ENCODE measurements at regions not wholly inside any gene's neighbourhood (a gene's known extent, or its start where the extent isn't known, plus 50 kb on each side); places are given as distances from the start of the nearest gene placed in this dataset.

DNA sequence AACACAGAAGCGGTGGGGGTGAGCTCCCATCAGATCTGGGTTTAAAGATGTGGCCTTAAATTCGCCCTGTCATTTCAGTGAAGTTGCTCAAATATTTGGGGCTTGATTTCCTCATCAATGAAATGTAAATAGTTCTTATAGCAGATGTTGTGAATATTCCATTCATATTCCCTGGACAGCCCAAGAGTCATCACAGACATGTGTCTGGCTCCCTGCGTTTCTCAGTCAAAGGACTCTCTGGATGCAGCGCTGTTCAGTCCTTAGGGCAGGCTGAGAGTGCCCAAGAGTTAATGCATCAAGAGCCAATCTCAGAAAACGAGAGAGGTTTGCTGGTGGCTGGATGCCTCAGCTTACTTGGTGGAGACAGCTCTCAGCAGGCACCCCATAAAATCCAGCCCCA is 475.5 kb upstream of the VSTM2A start:
- Histone ChIP-seq H3K9me1 (ENCODE audit: control insufficient read depth, insufficient read depth, low read length) (no peaks in the 10 kb centered on the region), H3K9ac (ENCODE audit: insufficient read depth in 1 of 2, low read depth in 2 of 2, low read length in 2 of 2) (no peak overlapping the region), H2AFZ (ENCODE audit: low read depth, low read length) (no peak overlapping the region), H3K79me2 (ENCODE audit: control insufficient read depth, insufficient read depth, low read length) (no peaks in the 10 kb centered on the region), H3K9me3 (replicated peaks; ENCODE audit: control insufficient read depth, insufficient read depth, low read depth, low read length) (no peaks in the 10 kb centered on the region), H3K27ac (ENCODE audit: extremely low read depth, low read depth, low read length) (no peak overlapping the region), H3K4me2 (ENCODE audit: insufficient read depth, low read length) (no peak overlapping the region), H4K20me1 (replicated peaks; ENCODE audit: control insufficient read depth, insufficient read depth, low read length) (no peaks in the 10 kb centered on the region), H3K4me3 (no peak overlapping the region), H3K36me3 (ENCODE audit: control insufficient read depth, insufficient read depth, low read length) (no peaks in the 10 kb centered on the region), H3K27me3 (ENCODE audit: control insufficient read depth in 2 of 2, insufficient read depth in 2 of 2, low read length in 2 of 2) (no peaks in the 10 kb centered on the region), H3K4me1 (replicated peaks in 1 of 2; ENCODE audit: control insufficient read depth in 2 of 2, insufficient read depth in 2 of 2, low read length in 2 of 2) (no peaks in the 10 kb centered on the region)
- no peak for FAIRE-seq
- WGBS (ENCODE audit: insufficient coverage, low coverage, missing lambda C conversion rate) = 0% methylated on average over 5 of the region's 5 CpGs
- POLR2A ChIA-PET = no interaction called here
- no peak for ATAC-seq
- TF ChIP-seq NR2F6 (CRISPR knock-in tag; IDR thresholded peaks at IDR 0.05) = no peak
- TF ChIP-seq MTA1 (IDR thresholded peaks at IDR 0.05; ENCODE audit: borderline replicate concordance) = no peak
- no peak for TF ChIP-seq KHSRP (IDR thresholded peaks at IDR 0.05)
- TF ChIP-seq ZC3H11A (IDR thresholded peaks at IDR 0.05; ENCODE audit: low read depth, low read length) = no peak
- no peak for TF ChIP-seq FOXM1 (IDR thresholded peaks at IDR 0.05; ENCODE audit: low read depth)
- TF ChIP-seq FOXM1 (CRISPR knock-in tag; IDR thresholded peaks at IDR 0.05; ENCODE audit: low read depth) = no peak
- TF ChIP-seq ZFP36 (IDR thresholded peaks at IDR 0.05; ENCODE audit: low read depth, low read length, partially characterized antibody) = no peak
- no peak for TF ChIP-seq HNRNPK (IDR thresholded peaks at IDR 0.05; ENCODE audit: low read depth, low read length, poor library complexity, severe bottlenecking)
- TF ChIP-seq PPARD (CRISPR knock-in tag; IDR thresholded peaks at IDR 0.05) = no peak
- no peak for TF ChIP-seq CBX3 (IDR thresholded peaks at IDR 0.05; ENCODE audit: borderline replicate concordance in 1 of 2, low read length in 2 of 2)
- TF ChIP-seq EP300 (IDR thresholded peaks at IDR 0.05; ENCODE audit: low read length) = no peak
- TF ChIP-seq FOXJ2 (tag; IDR thresholded peaks at IDR 0.05) = no peak
- TF ChIP-seq BCOR (IDR thresholded peaks at IDR 0.05) = no peak
- no peak for DNase-seq (ENCODE audit: extremely low read depth in 1 of 4, low spot score in 3 of 4)
- intact Hi-C loops (cut with micrococcal nuclease) = no loop called here
- no TSS peak for BruUV-seq (replicated peaks)
- in situ Hi-C loops (cut with MboI) = no loop called here
- CTCF ChIA-PET (ENCODE audit: low intra/inter-chr PET ratio) = no interaction called here
